AG04449 (cell line): ENCODE measurements at regions not wholly inside any gene's neighbourhood (a gene's known extent, or its start where the extent isn't known, plus 50 kb on each side); places are given as distances from the start of the nearest gene placed in this dataset.

Experiments
- CTCF ChIA-PET: fragments of 350-600 bp; formaldehyde crosslinking; extraction: SDS; loops from one replicate; lab custom pipeline; 2021; ENCODE audit warnings: antibody characterized with exemption; lab: Yijun Ruan, JAX
- POLR2A ChIA-PET: fragments of 400-600, 350-600 bp; formaldehyde crosslinking; extraction: SDS; loops from one replicate; lab custom pipeline; 2020; ENCODE audit warnings: antibody characterized with exemption, inconsistent platforms; lab: Yijun Ruan, JAX
- DNase-seq: peaks from one replicate; pipeline ENCODE4 v3.0.0-alpha.2; 2010; ENCODE audit warnings: low read depth, low spot score
- H3K4me3 ChIP-seq: 2 replicates; pipeline ENCODE4 v1.5.1; 2011; ENCODE audit warnings: low read depth, mild to moderate bottlenecking, control low read depth, low read length
- CTCF ChIP-seq: IDR thresholded peaks from one replicate; pipeline ENCODE4 v1.5.1; 2011; ENCODE audit warnings: mild to moderate bottlenecking, moderate library complexity, low read length, control low read depth, inconsistent platforms; ENCODE audit not compliant: insufficient read depth; ENCODE audit errors: missing control alignments

GRCh38 chr12:34298971-34299801 lies 276.9 kb downstream of the ALG10 start:
- POLR2A ChIA-PET: no interaction called here
- H3K4me3 ChIP-seq: no peak overlapping the region

GRCh38 chr12:34299802-34300193 lies 277.5 kb downstream of the ALG10 start:
- TF ChIP-seq CTCF: no peak
- ChIA-PET POLR2A (no interaction called here), CTCF (no interaction called here)
- DNase-seq: no peak
- H3K4me3 ChIP-seq: no peak overlapping the region

More at GRCh38 chr12:34298971-34299801, 276.9 kb downstream of the ALG10 start:
- CTCF ChIA-PET: no interaction called here
- no peak for TF ChIP-seq CTCF
- no peak for DNase-seq

- no peak for TF ChIP-seq CTCF
- DNase-seq: no peak
- POLR2A ChIA-PET: no interaction called here
- no peak overlapping the region for H3K4me3 ChIP-seq
- CTCF ChIA-PET: no interaction called here
Measured at GRCh38 chr12:34300376-34301250, 278.3 kb downstream of the ALG10 start.

GRCh38 chr12:34301251-34302130 lies 279.2 kb downstream of the ALG10 start:
- DNase-seq: no peak
- ChIA-PET POLR2A (no interaction called here), CTCF (no interaction called here)
- H3K4me3 ChIP-seq: no peak overlapping the region
- TF ChIP-seq CTCF: no peak

GRCh38 chr12:34302131-34302885 lies 280.0 kb downstream of the ALG10 start:
- TF ChIP-seq CTCF: no peak
- DNase-seq: no peak
- H3K4me3 ChIP-seq: no peak overlapping the region
- ChIA-PET POLR2A (no interaction called here), CTCF (no interaction called here)
